Fibroblast of lung (primary cell): ENCODE measurements at regions not wholly inside any gene's neighbourhood (a gene's known extent, or its start where the extent isn't known, plus 50 kb on each side); places are given as distances from the start of the nearest gene placed in this dataset.
"Not testable (repeated sequence)": the region's sequence is repeated elsewhere in the genome, so short reads cannot be mapped to it uniquely, and the experiment has no call there.

Experiments used
- DNase-seq, 2 donors: peaks; one replicate each; pipeline versions ENCODE4 v3.0.0 to v3.0.0-alpha.2; 2010; ENCODE audit warnings: low read depth in 2 of 2
- H2AFZ ChIP-seq: 2 replicates; pipeline ENCODE4 v1.5.1; 2012; ENCODE audit warnings: low read length, control low read depth, inconsistent platforms
- H3K27ac ChIP-seq: 2 replicates; pipeline ENCODE4 v1.5.1; 2011; ENCODE audit warnings: low read length, control low read depth; ENCODE audit not compliant: insufficient read depth
- H3K27me3 ChIP-seq: 2 replicates; pipeline ENCODE4 v1.5.1; 2011; ENCODE audit warnings: mild to moderate bottlenecking, low read length; ENCODE audit not compliant: control insufficient read depth, insufficient read depth
- H3K36me3 ChIP-seq: 2 replicates; pipeline ENCODE4 v1.5.1; 2011; ENCODE audit warnings: low read length; ENCODE audit not compliant: control insufficient read depth, insufficient read depth
- H3K4me1 ChIP-seq: 2 replicates; pipeline ENCODE4 v1.5.1; 2011; ENCODE audit warnings: low read length; ENCODE audit not compliant: control insufficient read depth, insufficient read depth; ENCODE audit errors: extremely low read depth
- H3K4me2 ChIP-seq: 2 replicates; pipeline ENCODE4 v1.5.1; 2011; ENCODE audit warnings: low read length, control low read depth; ENCODE audit not compliant: insufficient read depth; ENCODE audit errors: extremely low read depth
- H3K4me3 ChIP-seq, 4 experiments: fragments of 200-600 bp in 1 of 4; sonication (generic) in 1 of 4; replicated peaks in 1 of 4; 2 replicates each; pipeline ENCODE4 v1.5.1; 2011 to 2016; ENCODE audit warnings: low read length in 4 of 4, low read depth in 3 of 4, mild to moderate bottlenecking in 3 of 4, control low read depth in 2 of 4, inconsistent platforms in 1 of 4, mixed read lengths in 1 of 4; ENCODE audit not compliant: insufficient read depth in 1 of 4; ENCODE audit errors: control extremely low read depth in 1 of 4
- H3K79me2 ChIP-seq: 2 replicates; pipeline ENCODE4 v1.5.1; 2012; ENCODE audit warnings: mild to moderate bottlenecking, low read length, inconsistent platforms; ENCODE audit not compliant: control insufficient read depth, insufficient read depth
- H3K9ac ChIP-seq: 2 replicates; pipeline ENCODE4 v1.5.1; 2011; ENCODE audit warnings: mild to moderate bottlenecking, low read length, control low read depth; ENCODE audit not compliant: insufficient read depth
- H3K9me3 ChIP-seq: 2 replicates; pipeline ENCODE4 v1.5.1; 2012; ENCODE audit warnings: low read depth, low read length; ENCODE audit not compliant: control insufficient read depth, insufficient read depth
- H4K20me1 ChIP-seq: 2 replicates; pipeline ENCODE4 v1.5.1; 2011; ENCODE audit warnings: low read length; ENCODE audit not compliant: control insufficient read depth, insufficient read depth; ENCODE audit errors: extremely low read depth
- CTCF ChIP-seq, 2 donors: IDR thresholded peaks in 1 of 2; conservative IDR thresholded peaks in 1 of 2; 1 replicate in 1 of 2; 2 replicates in 1 of 2; pipeline ENCODE4 v1.5.1; 2011 to 2012; ENCODE audit warnings: low read length in 2 of 2, control low read depth in 1 of 2, inconsistent platforms in 1 of 2, low read depth in 1 of 2, mild to moderate bottlenecking in 1 of 2
- EZH2 ChIP-seq: IDR thresholded peaks from 2 replicates; pipeline ENCODE4 v1.5.1; 2012; ENCODE audit warnings: low read length, control low read depth, mild to moderate bottlenecking; ENCODE audit errors: missing control alignments

GRCh38 chr9:25804856-25805255, 126.6 kb upstream of the TUSC1 start:
- no peaks in the 10 kb centered on the region for H3K9me3 ChIP-seq
- H3K27me3 ChIP-seq = no peaks in the 10 kb centered on the region
- no peak for TF ChIP-seq EZH2
- TF ChIP-seq CTCF (conservative IDR thresholded peaks at IDR 0.05 in 1 of 2, IDR thresholded peaks at IDR 0.05 in 1 of 2; ENCODE audit: low read depth in 1 of 2, low read length in 2 of 2) = no peak
- no peak for DNase-seq
- H3K36me3 ChIP-seq = no peaks in the 10 kb centered on the region
- no peak overlapping the region for H3K4me2 ChIP-seq
- H2AFZ ChIP-seq = no peak overlapping the region
- H3K27ac ChIP-seq = no peak overlapping the region
- no peaks in the 10 kb centered on the region for H4K20me1 ChIP-seq
- no peak overlapping the region for H3K4me3 ChIP-seq
- no peaks in the 10 kb centered on the region for H3K4me1 ChIP-seq
- no peaks in the 10 kb centered on the region for H3K79me2 ChIP-seq
- no peak overlapping the region for H3K9ac ChIP-seq

GRCh38 chr9:25801989-25802388, 123.7 kb upstream of the TUSC1 start:
- not testable (repeated sequence) for H3K9me3 ChIP-seq, DNase-seq, H2AFZ ChIP-seq, H3K9ac ChIP-seq, H3K4me3 ChIP-seq, H3K27me3 ChIP-seq, H3K4me2 ChIP-seq, H3K4me1 ChIP-seq, H3K79me2 ChIP-seq, H4K20me1 ChIP-seq, H3K27ac ChIP-seq, H3K36me3 ChIP-seq

- Histone ChIP-seq H3K4me2 (no peak overlapping the region), H3K36me3 (no peaks in the 10 kb centered on the region), H3K4me1 (no peaks in the 10 kb centered on the region), H2AFZ (no peak overlapping the region), H4K20me1 (no peaks in the 10 kb centered on the region), H3K9me3 (no peaks in the 10 kb centered on the region), H3K79me2 (no peaks in the 10 kb centered on the region), H3K27ac (no peak overlapping the region), H3K4me3 (no peak overlapping the region), H3K27me3 (no peaks in the 10 kb centered on the region), H3K9ac (no peak overlapping the region)
- TF ChIP-seq EZH2 (no peak), CTCF (conservative IDR thresholded peaks at IDR 0.05 in 1 of 2, IDR thresholded peaks at IDR 0.05 in 1 of 2; ENCODE audit: low read depth in 1 of 2, low read length in 2 of 2) (no peak)
- DNase-seq = no peak
Observed at GRCh38 chr9:25773805-25774204, 95.6 kb upstream of the TUSC1 start.

GRCh38 chr9:25755951-25756350, 77.7 kb upstream of the TUSC1 start:
- TF ChIP-seq CTCF (conservative IDR thresholded peaks at IDR 0.05 in 1 of 2, IDR thresholded peaks at IDR 0.05 in 1 of 2; ENCODE audit: low read depth in 1 of 2, low read length in 2 of 2) (no peak), EZH2 (no peak)
- Histone ChIP-seq H3K4me1 (no peaks in the 10 kb centered on the region), H3K27ac (no peak overlapping the region), H3K4me2 (no peak overlapping the region), H4K20me1 (no peaks in the 10 kb centered on the region), H2AFZ (no peak overlapping the region), H3K4me3 (no peak overlapping the region), H3K36me3 (no peaks in the 10 kb centered on the region), H3K9me3 (no peaks in the 10 kb centered on the region), H3K27me3 (no peaks in the 10 kb centered on the region), H3K79me2 (no peaks in the 10 kb centered on the region), H3K9ac (no peak overlapping the region)
- no peak for DNase-seq
